Cardiac fibroblast (primary cell): ENCODE measurements at regions not wholly inside any gene's neighbourhood (a gene's known extent, or its start where the extent isn't known, plus 50 kb on each side); places are given as distances from the start of the nearest gene placed in this dataset.

Source experiments
- DNase-seq, 2 donors: peaks; one replicate each; pipeline versions ENCODE4 v3.0.0 to v3.0.0-alpha.2; 2010; ENCODE audit warnings: low read depth in 2 of 2
- H3K4me3 ChIP-seq, 2 donors: replicated peaks in 1 of 2; 1 replicate in 1 of 2; 2 replicates in 1 of 2; pipeline ENCODE4 v1.5.1; 2011; ENCODE audit warnings: low read depth in 2 of 2, low read length in 2 of 2, mild to moderate bottlenecking in 2 of 2, moderate library complexity in 1 of 2
- CTCF ChIP-seq: IDR thresholded peaks from one replicate; pipeline ENCODE4 v1.5.1; 2011; ENCODE audit warnings: low read depth, mild to moderate bottlenecking, low read length, inconsistent platforms

GRCh38 chr15:53354874-53355273, 404.6 kb downstream of the WDR72 start:
- TF ChIP-seq CTCF = no peak
- H3K4me3 ChIP-seq = no peak overlapping the region
- no peak for DNase-seq

GRCh38 chr15:53351373-53351772, 408.1 kb downstream of the WDR72 start:
- no peak for DNase-seq
- no peak for TF ChIP-seq CTCF
- H3K4me3 ChIP-seq = no peak overlapping the region

GRCh38 chr15:53346583-53346982, 412.9 kb downstream of the WDR72 start:
- H3K4me3 ChIP-seq = no peak overlapping the region
- no peak for TF ChIP-seq CTCF
- DNase-seq = no peak

GRCh38 chr15:53331328-53332190, 427.9 kb downstream of the WDR72 start:
- TF ChIP-seq CTCF = no peak
- DNase-seq = no peak
- no peak overlapping the region for H3K4me3 ChIP-seq

GRCh38 chr15:53328341-53328740, 431.1 kb downstream of the WDR72 start:
- no peak for TF ChIP-seq CTCF
- no peak for DNase-seq
- no peak overlapping the region for H3K4me3 ChIP-seq

- no peak overlapping the region for H3K4me3 ChIP-seq
- no peak for DNase-seq
- no peak for TF ChIP-seq CTCF
These were observed 435.4 kb downstream of the WDR72 start for GRCh38 chr15:53324061-53324460.
